ENCODE measurements at regions not wholly inside any gene's neighbourhood (a gene's known extent, or its start where the extent isn't known, plus 50 kb on each side); places are given as distances from the start of the nearest gene placed in this dataset.

DNA sequence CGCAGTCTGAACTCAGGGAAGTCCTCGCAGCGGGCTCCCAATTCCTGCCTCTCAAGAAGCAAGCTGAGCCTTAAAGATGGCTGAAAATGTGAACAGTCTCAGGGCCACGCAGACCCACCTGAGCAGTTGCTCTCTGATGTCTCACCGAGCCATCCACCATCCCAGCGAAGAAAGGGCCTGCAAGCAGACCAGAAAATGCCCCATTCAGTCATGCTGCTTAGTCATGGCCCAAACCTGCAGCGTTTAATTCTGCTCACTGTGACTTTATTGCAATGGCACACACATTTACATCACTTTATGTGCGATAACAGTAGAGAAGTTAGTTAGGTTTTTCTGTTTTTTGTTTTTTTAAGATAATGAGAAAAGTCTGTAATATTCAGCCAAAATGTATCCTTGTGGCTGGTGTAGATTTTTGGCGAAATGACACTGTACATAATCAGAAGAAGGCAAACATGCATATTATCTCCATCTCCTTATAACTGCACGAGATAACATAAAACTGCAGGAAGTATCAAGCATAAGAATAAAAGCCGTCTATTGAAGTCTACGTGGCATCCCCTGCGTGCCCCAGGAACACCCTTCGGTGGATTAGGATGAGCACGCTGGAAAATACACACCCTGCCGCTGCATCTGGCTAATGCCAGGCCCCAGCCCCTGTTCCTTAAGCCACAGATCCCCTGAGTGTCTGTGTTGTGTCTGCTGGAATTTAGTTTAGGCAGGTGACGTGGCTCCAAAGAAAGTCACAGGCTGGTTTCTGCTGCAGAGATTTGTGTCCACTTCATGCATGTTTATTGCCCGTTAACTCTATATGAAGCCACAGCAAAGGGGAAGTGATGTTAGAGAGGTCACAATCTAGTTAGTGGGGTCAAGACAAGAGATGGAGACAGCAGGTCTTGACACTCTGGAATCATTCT, 119.8 kb upstream of the IRF2BP2 start:
- DNase-seq, result no peak
- Histone ChIP-seq H3K4me1 (peaks cover 10 to 26% of the 10 kb centered on the region in 2 donors), H3K36me3 (no peaks in the 10 kb centered on the region), H3K27me3 (no peaks in the 10 kb centered on the region), H3K4me3 (no peak overlapping the region), H3K9me3 (no peaks in the 10 kb centered on the region), H3K27ac (no peak overlapping the region)
- TF ChIP-seq POLR2A (IDR thresholded peaks at IDR 0.05), result no peak
- TF ChIP-seq, protein P1, sequence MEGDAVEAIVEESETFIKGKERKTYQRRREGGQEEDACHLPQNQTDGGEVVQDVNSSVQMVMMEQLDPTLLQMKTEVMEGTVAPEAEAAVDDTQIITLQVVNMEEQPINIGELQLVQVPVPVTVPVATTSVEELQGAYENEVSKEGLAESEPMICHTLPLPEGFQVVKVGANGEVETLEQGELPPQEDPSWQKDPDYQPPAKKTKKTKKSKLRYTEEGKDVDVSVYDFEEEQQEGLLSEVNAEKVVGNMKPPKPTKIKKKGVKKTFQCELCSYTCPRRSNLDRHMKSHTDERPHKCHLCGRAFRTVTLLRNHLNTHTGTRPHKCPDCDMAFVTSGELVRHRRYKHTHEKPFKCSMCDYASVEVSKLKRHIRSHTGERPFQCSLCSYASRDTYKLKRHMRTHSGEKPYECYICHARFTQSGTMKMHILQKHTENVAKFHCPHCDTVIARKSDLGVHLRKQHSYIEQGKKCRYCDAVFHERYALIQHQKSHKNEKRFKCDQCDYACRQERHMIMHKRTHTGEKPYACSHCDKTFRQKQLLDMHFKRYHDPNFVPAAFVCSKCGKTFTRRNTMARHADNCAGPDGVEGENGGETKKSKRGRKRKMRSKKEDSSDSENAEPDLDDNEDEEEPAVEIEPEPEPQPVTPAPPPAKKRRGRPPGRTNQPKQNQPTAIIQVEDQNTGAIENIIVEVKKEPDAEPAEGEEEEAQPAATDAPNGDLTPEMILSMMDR (IDR thresholded peaks at IDR 0.05), result no peak
- intact Hi-C loops (cut with DNase I; ENCODE audit: low total_unique reads), result loop anchor here (10.0 kb wide), 2 partner anchors 255 to 345 kb away; no protein-coding TSS in a partner anchor

DNA sequence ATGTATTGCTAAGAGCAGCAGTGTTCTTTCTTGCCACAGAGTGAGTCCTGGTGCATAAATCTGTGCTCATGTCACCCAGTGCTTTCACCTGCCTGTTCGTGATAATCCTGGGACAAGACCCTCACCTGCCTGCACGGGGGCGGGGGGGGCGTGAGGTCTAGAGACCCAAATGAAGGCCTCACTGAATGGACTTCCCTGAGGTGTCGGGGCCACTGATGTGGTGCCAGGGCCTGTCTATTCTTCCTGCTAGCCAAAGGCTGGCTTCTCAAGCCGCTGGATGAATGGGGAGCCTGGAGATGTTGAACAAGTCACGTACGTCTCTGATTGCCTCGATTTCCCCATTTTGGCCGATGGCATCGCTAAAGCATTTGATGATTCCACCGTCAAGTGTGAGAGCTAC, 118.8 kb upstream of the IRF2BP2 start:
- Histone ChIP-seq H3K36me3 (no peaks in the 10 kb centered on the region), H3K4me1 (peaks cover 10 to 28% of the 10 kb centered on the region in 2 donors), H3K9me3 (no peaks in the 10 kb centered on the region), H3K27ac (peak overlapping the region in 1 of 2 donors; percentile 98), H3K4me3 (no peak overlapping the region), H3K27me3 (no peaks in the 10 kb centered on the region)
- intact Hi-C loops (cut with DNase I; ENCODE audit: low total_unique reads), result loop anchor here (10.0 kb wide), 2 partner anchors 256 to 346 kb away; no protein-coding TSS in a partner anchor
- no peak for DNase-seq
- TF ChIP-seq POLR2A (IDR thresholded peaks at IDR 0.05), result no peak
- TF ChIP-seq, protein P1 (IDR thresholded peaks at IDR 0.05), result no peak

DNA sequence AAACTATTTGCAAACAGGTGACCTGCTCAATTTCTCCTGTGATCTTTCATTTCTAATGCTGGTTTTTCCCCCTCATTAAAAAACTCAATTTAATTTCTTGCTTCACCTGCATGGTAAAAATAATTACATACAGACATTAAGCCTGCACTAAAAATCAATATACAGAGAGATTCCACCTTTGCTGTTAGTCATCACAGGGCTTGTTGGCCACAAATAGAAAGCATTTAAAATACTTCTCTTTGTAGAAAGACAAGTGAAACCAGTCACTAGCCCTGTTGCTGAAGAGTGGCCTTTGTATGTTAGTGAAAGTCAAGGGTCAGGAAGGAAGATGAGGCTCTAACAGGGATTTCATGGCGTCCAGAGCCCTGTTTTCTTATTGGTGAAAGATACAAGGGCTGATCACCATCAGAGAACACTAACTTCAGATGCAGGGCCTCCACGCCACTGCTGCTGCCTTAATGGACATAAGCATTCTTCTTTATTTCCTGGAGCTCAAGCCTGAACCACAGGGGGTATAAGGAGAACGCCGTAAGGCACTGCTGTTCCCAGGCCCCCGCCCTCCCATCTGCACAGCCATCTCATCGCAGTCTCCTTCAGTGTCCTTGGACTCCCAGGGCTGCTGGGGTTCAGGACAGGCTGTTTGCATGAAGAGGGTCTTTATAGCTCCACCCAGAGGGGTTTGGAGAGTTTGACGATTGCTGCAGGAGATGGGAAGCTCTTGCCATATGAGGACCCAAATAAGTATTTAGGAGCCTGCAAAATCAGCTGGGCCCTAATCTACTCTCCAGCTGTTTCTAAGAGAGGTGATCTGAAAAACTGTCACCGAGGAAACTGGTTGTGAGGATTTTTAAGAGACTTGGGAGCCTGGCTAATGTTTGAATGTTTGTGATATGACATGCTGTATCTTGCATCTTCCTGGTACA, 117.3 kb upstream of the IRF2BP2 start:
- peaks cover 17 to 41% of the 10 kb centered on the region in 2 donors for H3K4me1 ChIP-seq
- no peaks in the 10 kb centered on the region for H3K36me3 ChIP-seq
- no peaks in the 10 kb centered on the region for H3K27me3 ChIP-seq
- intact Hi-C loops (cut with DNase I; ENCODE audit: low total_unique reads), result loop anchor here (10.0 kb wide), 2 partner anchors 258 to 348 kb away; no protein-coding TSS in a partner anchor
- H3K27ac ChIP-seq, result peak overlapping the region; percentile 96 to 98
- no peaks in the 10 kb centered on the region for H3K9me3 ChIP-seq
- no peak overlapping the region for H3K4me3 ChIP-seq
- no peak for DNase-seq
- TF ChIP-seq POLR2A (IDR thresholded peaks at IDR 0.05), result no peak
- TF ChIP-seq, protein P1 (IDR thresholded peaks at IDR 0.05), result no peak

DNA sequence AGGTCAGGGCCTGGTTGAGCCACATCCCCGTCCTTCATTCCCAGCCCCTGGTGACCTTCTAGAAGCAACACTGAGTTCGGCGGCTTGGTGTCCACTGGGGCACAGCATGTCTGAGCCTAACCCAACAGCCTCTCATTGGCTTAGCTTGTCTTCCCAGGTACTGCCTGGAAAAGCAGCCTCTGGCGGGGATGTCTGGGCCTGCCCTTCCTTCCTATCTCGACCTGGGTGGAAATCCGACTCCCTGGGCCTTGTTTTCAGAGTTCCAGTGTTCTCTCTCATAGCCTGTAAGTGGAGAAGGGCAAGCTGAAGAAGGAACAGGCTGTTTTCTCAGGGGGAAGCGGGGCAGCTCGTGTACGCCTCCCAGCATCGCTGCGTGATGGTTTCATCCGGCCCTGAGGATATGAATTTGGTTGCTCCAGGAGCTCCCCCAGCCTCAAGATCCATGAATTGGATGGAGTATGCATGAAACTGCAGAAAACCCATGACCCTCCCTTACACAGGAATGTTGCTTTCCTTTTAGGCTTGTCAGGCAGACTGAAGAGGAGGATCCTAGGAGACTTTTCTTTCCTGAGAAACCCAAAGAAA, 116.5 kb upstream of the IRF2BP2 start:
- DNase-seq, result no peak
- H3K4me1 ChIP-seq, result peaks cover 17 to 42% of the 10 kb centered on the region in 2 donors

More for the DNA sequence above, 116.5 kb upstream of the IRF2BP2 start:
- no peaks in the 10 kb centered on the region for H3K9me3 ChIP-seq
- TF ChIP-seq, protein P1 (IDR thresholded peaks at IDR 0.05), result no peak
- TF ChIP-seq POLR2A (IDR thresholded peaks at IDR 0.05), result no peak
- H3K27ac ChIP-seq, result peak overlapping the region; percentile 96 to 98
- no peaks in the 10 kb centered on the region for H3K27me3 ChIP-seq
- no peaks in the 10 kb centered on the region for H3K36me3 ChIP-seq
- intact Hi-C loops (cut with DNase I; ENCODE audit: low total_unique reads), result loop anchor here (10.0 kb wide), 2 partner anchors 258 to 348 kb away; no protein-coding TSS in a partner anchor
- no peak overlapping the region for H3K4me3 ChIP-seq

Data from uterus (tissue), 3 donors.